ENCODE measurements at regions not wholly inside any gene's neighbourhood (a gene's known extent, or its start where the extent isn't known, plus 50 kb on each side); places are given as distances from the start of the nearest gene placed in this dataset.

DNA sequence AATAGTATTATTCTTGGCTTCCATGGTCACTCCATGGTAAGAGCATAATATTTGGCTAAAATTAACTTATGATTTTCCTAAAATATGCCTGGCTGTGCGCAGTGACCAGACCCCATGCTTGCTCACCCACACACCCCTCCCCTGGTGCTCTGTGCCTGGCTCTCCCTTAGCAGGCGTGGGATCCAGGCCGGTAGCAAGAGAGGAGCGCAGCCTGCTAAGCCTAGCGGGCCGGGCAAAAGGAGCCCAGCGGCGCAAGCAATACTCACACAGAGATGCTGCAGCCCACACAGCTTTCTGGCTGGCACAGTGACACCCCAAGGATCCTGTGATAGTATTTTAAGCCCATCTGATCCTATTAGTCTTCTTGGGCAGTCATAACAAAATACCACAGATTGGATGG is 79.8 kb upstream of the EYS start:
- DNase-seq (ENCODE audit: insufficient read length, low spot score), result no peak
- no peak for FAIRE-seq
- TF ChIP-seq TAF1 (IDR thresholded peaks at IDR 0.05; ENCODE audit: low read depth, low read length), result no peak
- TF ChIP-seq SPI1 (IDR thresholded peaks at IDR 0.05; ENCODE audit: low read depth, low read length), result no peak
- no peak for TF ChIP-seq PAX5 (IDR thresholded peaks at IDR 0.05; ENCODE audit: insufficient read depth, low read length, severe bottlenecking)
- no peak for TF ChIP-seq POU2F2 (IDR thresholded peaks at IDR 0.05; ENCODE audit: low read depth, low read length)
- no peak for TF ChIP-seq POLR2A (IDR thresholded peaks at IDR 0.05; ENCODE audit: low read depth, low read length)
- TF ChIP-seq POLR2AphosphoS5 (IDR thresholded peaks at IDR 0.05; ENCODE audit: low read depth, low read length), result no peak

DNA sequence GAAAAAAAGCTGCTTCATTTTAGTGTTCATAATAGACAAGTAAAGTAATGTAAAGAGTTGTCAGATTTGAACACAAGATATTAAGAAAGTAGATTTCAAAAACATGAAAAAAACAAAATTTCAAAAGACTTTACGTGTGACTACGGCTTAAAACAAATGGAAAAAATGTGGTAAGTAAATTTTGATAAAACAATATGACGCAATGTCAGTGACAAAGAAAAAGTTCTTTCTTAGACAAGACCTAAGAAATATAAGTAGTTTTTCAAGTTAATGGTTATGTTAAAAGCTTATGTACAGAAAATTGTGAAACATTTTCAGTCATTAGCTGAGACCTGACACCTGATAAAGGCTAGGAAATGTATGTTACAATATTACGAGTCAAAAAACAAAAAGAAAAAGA is 73.7 kb upstream of the EYS start:
- TF ChIP-seq POLR2A (IDR thresholded peaks at IDR 0.05; ENCODE audit: low read depth, low read length) (no peak), POU2F2 (IDR thresholded peaks at IDR 0.05; ENCODE audit: low read depth, low read length) (no peak), TAF1 (IDR thresholded peaks at IDR 0.05; ENCODE audit: low read depth, low read length) (no peak), PAX5 (IDR thresholded peaks at IDR 0.05; ENCODE audit: insufficient read depth, low read length, severe bottlenecking) (no peak), POLR2AphosphoS5 (IDR thresholded peaks at IDR 0.05; ENCODE audit: low read depth, low read length) (no peak), SPI1 (IDR thresholded peaks at IDR 0.05; ENCODE audit: low read depth, low read length) (no peak)
- FAIRE-seq, result no peak

DNA sequence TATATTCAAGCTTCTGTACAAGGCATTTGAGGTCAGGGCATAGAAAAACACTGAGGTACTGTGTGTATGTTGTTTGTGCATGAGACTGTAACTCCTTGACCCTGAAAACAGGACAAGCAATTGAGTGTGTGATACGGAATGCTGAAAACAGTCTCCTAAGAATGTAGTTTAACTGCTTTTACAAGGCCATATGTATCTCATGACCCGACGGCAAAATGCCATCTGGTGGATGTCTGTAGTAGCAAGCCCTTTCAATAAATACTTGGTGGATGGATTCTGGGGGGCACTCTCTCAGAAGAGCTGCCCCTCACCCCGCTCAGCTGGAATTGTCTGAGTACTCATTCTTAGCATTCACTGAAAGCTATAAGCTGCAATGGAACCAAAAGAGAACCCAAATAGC is 69.3 kb upstream of the EYS start:
- TF ChIP-seq SPI1 (IDR thresholded peaks at IDR 0.05; ENCODE audit: low read depth, low read length) (no peak), POLR2AphosphoS5 (IDR thresholded peaks at IDR 0.05; ENCODE audit: low read depth, low read length) (no peak), POU2F2 (IDR thresholded peaks at IDR 0.05; ENCODE audit: low read depth, low read length) (no peak), PAX5 (IDR thresholded peaks at IDR 0.05; ENCODE audit: insufficient read depth, low read length, severe bottlenecking) (no peak), POLR2A (IDR thresholded peaks at IDR 0.05; ENCODE audit: low read depth, low read length) (no peak), TAF1 (IDR thresholded peaks at IDR 0.05; ENCODE audit: low read depth, low read length) (no peak)
- no peak for DNase-seq (ENCODE audit: insufficient read length, low spot score)
- no peak for FAIRE-seq

More for the DNA sequence above, 73.7 kb upstream of the EYS start:
- DNase-seq (ENCODE audit: insufficient read length, low spot score), result no peak

DNA sequence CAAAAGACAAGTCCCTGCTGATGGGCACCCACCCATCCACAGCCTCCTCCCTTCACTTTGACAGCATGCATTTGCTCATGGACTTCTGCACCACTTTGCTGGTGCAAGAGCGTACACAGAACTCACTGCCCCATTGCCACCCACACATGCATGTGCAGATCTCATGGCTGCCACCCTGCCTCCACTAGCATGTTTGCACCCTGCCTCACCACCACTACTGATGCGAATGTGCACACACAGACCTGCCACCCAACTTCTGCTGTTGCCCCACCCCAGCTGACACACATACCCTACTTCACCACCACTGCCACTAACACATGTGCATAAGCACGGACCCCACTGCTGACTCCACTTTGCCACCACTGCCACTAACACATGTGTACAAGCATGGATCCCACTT is 64.9 kb upstream of the EYS start:
- FAIRE-seq (no peak), DNase-seq (ENCODE audit: insufficient read length, low spot score) (no peak)
- TF ChIP-seq POLR2A (IDR thresholded peaks at IDR 0.05; ENCODE audit: low read depth, low read length) (no peak), SPI1 (IDR thresholded peaks at IDR 0.05; ENCODE audit: low read depth, low read length) (no peak), POU2F2 (IDR thresholded peaks at IDR 0.05; ENCODE audit: low read depth, low read length) (no peak)

DNA sequence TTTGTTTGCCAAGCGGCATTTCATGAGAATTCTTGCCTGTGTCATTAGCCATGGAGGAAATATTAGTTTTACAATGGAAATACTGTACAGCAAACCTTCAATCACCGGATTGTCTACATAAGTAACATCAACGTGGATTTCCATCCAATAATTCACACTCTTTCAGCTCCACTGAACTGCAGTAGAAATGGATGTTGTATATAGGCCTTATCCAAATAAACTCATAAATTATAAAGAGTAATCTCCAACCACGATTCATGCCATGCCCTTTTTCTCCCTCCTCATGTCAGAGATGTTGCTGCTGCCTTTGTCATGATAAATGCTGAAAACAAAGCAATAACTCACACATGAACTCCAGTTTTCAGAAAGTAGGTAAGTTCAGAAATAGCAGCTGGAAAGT is 54.9 kb upstream of the EYS start:
- no peak for DNase-seq (ENCODE audit: insufficient read length, low spot score)
- no peak for TF ChIP-seq POLR2AphosphoS5 (IDR thresholded peaks at IDR 0.05; ENCODE audit: low read depth, low read length)
- TF ChIP-seq POU2F2 (IDR thresholded peaks at IDR 0.05; ENCODE audit: low read depth, low read length), result no peak
- TF ChIP-seq SPI1 (IDR thresholded peaks at IDR 0.05; ENCODE audit: low read depth, low read length), result no peak
- no peak for TF ChIP-seq TAF1 (IDR thresholded peaks at IDR 0.05; ENCODE audit: low read depth, low read length)
- TF ChIP-seq POLR2A (IDR thresholded peaks at IDR 0.05; ENCODE audit: low read depth, low read length), result no peak
- TF ChIP-seq PAX5 (IDR thresholded peaks at IDR 0.05; ENCODE audit: insufficient read depth, low read length, severe bottlenecking), result no peak

DNA sequence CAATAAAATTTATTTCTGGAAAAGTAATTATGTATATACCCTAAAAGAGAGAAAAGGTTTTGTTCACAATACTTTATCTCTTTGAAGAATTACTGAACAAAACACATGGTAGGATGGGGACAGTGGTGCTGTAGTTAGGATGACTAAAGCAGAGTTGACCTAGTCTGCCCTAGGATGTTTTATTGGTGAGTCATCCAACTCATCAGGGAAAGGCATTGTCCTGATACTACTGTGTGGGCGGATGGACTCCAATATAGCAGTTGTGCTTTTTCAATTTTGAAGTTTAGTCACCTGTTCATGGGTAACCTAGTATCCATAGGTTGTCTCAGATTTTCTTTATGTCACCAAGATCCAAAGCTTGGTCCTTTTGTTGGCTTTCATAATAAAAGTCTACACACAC is 53.3 kb upstream of the EYS start:
- TF ChIP-seq SPI1 (IDR thresholded peaks at IDR 0.05; ENCODE audit: low read depth, low read length) (no peak), PAX5 (IDR thresholded peaks at IDR 0.05; ENCODE audit: insufficient read depth, low read length, severe bottlenecking) (no peak), POLR2A (IDR thresholded peaks at IDR 0.05; ENCODE audit: low read depth, low read length) (no peak), TAF1 (IDR thresholded peaks at IDR 0.05; ENCODE audit: low read depth, low read length) (no peak), POU2F2 (IDR thresholded peaks at IDR 0.05; ENCODE audit: low read depth, low read length) (no peak), POLR2AphosphoS5 (IDR thresholded peaks at IDR 0.05; ENCODE audit: low read depth, low read length) (no peak)
- DNase-seq (ENCODE audit: insufficient read length, low spot score), result no peak
- FAIRE-seq, result no peak

More for the DNA sequence above, 54.9 kb upstream of the EYS start:
- FAIRE-seq, result no peak

Measured in GM12891 (cell line).